SH-SY5Y (cell line): ENCODE measurements at regions not wholly inside any gene's neighbourhood (a gene's known extent, or its start where the extent isn't known, plus 50 kb on each side); places are given as distances from the start of the nearest gene placed in this dataset.

Experiments used
- GATA2 ChIP-seq: IDR thresholded peaks from 2 replicates; pipeline ENCODE4 v1.6.1; 2011; ENCODE audit warnings: mild to moderate bottlenecking, low read depth, low read length
- GATA3 ChIP-seq: IDR thresholded peaks from 2 replicates; pipeline ENCODE4 v1.6.1; 2011; ENCODE audit warnings: low read depth, mild to moderate bottlenecking, low read length, moderate library complexity

DNA sequence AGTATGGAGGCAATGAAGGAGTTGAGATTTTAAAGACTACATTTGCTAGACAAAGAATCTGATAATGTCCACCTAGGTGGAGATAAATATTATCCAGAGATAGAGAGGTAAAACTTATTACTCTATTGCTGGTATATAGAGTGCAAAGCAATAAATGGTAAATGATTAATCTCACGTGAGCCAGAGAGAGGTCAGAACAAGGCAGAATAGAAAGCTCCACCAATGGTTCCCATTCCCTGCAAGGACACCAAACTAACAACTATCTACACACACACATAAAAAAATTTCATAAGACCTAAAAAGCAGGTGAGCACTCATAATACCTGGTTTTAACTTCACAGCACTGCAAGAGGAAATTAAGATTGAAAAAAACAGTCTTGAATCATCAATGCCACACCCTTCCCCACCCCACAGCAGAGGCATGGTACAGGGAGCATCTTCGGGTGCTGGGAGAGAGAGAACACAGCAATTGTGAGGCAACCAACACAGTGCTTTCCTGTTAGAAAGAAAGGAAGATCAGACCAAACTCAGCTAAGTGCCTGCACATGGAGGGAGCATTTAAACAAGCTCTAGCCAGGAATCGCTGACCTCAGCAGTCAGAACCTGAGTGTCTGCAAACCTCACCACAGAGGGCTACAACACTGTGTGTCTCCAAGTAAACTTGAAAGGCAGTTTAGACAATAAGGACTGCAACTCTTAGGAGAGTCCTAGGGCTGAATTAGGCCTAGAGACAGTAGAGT lies 1432.6 kb upstream of the TMEFF2 start:
- no peak for TF ChIP-seq GATA2
- no peak for TF ChIP-seq GATA3
